Left lung (tissue), 4 donors: ENCODE measurements at regions not wholly inside any gene's neighbourhood (a gene's known extent, or its start where the extent isn't known, plus 50 kb on each side); places are given as distances from the start of the nearest gene placed in this dataset.

Experiments
- ATAC-seq: fragments of 200-7000 bp; cut with Tn5 transposase; one replicate; pipeline ENCODE4 v1.9.1; 2020; ENCODE audit warnings: moderate library complexity
- DNase-seq, 4 donors: peaks; one replicate each; pipeline ENCODE4 v3.0.0-alpha.2; 2013 to 2020
- H3K27ac ChIP-seq, 2 donors: fragments of 200-600 bp; sonication (generic) in 1 of 2; one replicate each; pipeline versions ENCODE4 v1.5.0 to v1.8.0; 2020 to 2021
- H3K27me3 ChIP-seq, 2 donors: fragments of 200-600 bp; sonication (generic) in 1 of 2; one replicate each; pipeline versions ENCODE4 v1.5.0 to v1.8.0; 2020 to 2021
- H3K36me3 ChIP-seq, 2 donors: fragments of 200-600 bp; sonication (generic) in 1 of 2; one replicate each; pipeline versions ENCODE4 v1.5.0 to v1.8.0; 2020 to 2021
- H3K4me1 ChIP-seq, 2 donors: fragments of 200-600 bp; one replicate each; pipeline ENCODE4 v1.8.0; 2021
- H3K4me3 ChIP-seq, 2 donors: fragments of 200-600 bp; sonication (generic) in 1 of 2; one replicate each; pipeline versions ENCODE4 v1.5.0 to v1.8.0; 2020 to 2021; ENCODE audit warnings: mild to moderate bottlenecking in 1 of 2
- H3K9me3 ChIP-seq, 2 donors: fragments of 200-600 bp; sonication (generic) in 1 of 2; one replicate each; pipeline versions ENCODE4 v1.5.0 to v1.8.0; 2020 to 2021
- intact Hi-C, 2 donors: fragments of 100-400 bp; cut with DNase I; formaldehyde crosslinking; loops; one replicate each; pipeline versions ENCODE4 v1.11.2 to v1.14.2; 2022
- TF ChIP-seq, protein P1 (sequence below), 2 donors: fragments of 200-600 bp; sonication (generic) in 1 of 2; IDR thresholded peaks; one replicate each; pipeline versions ENCODE4 v1.5.0 to v1.8.0; 2021; ENCODE audit warnings: antibody characterized with exemption in 2 of 2
- donor health status: DM: no; HTN: yes; CAD: no.
- donor health status: DM: no; HTN: no; CAD: no.

DNA sequence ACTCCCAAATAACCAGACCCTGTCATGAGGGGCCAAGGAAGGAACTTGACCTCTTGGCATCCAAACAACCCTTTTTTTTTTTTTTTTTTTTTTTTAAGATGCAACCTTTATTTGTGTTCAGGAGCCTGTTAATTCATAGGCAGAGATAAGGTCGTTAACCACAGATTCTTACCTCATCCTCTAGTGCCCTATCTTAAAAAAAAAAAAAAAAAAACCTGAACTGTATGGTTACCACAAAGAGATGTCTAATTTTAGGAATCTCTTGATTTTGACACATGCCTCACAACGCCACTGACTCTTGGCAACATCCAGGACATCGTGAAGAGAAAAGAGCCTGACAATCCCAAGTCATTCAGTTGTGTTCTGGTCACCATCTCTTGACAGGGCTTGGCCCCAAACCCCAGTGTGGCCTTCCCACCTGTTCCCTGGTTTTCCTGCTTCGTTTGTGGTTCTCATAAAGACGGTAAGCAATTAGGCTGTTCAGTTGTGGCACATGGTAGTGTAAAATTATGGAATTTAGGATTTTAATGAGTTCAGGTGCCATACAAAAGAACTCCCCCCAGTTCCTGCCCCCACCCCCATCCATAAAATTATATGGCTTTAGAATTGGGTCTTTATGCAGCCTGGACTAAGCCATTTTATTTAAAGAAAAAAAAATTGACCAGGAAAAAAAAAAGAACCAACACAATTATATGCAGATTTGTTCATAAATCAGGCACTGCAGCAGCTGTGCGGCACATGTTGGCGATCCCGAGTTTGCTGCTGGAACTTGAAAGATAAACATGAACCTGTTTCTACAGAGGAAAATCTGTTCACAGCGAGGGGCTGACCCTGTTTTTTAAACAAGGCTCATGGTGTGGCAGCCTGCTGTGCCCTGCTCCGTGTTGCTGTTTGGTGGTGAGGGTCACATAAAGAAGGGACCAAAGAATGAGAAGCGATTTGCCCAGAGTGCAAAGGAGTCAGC, 267.8 kb upstream of the CLINT1 start:
- no peaks in the 10 kb centered on the region for H3K36me3 ChIP-seq
- intact Hi-C loops: no loop called here
- DNase-seq (peak in 1 of 4 donors; percentile 9), ATAC-seq (no peak)
- no peak overlapping the region for H3K27ac ChIP-seq
- H3K4me3 ChIP-seq: no peak overlapping the region
- no peaks in the 10 kb centered on the region for H3K4me1 ChIP-seq
- no peaks in the 10 kb centered on the region for H3K9me3 ChIP-seq
- TF ChIP-seq, protein P1, sequence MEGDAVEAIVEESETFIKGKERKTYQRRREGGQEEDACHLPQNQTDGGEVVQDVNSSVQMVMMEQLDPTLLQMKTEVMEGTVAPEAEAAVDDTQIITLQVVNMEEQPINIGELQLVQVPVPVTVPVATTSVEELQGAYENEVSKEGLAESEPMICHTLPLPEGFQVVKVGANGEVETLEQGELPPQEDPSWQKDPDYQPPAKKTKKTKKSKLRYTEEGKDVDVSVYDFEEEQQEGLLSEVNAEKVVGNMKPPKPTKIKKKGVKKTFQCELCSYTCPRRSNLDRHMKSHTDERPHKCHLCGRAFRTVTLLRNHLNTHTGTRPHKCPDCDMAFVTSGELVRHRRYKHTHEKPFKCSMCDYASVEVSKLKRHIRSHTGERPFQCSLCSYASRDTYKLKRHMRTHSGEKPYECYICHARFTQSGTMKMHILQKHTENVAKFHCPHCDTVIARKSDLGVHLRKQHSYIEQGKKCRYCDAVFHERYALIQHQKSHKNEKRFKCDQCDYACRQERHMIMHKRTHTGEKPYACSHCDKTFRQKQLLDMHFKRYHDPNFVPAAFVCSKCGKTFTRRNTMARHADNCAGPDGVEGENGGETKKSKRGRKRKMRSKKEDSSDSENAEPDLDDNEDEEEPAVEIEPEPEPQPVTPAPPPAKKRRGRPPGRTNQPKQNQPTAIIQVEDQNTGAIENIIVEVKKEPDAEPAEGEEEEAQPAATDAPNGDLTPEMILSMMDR (IDR thresholded peaks at IDR 0.05): no peak
- no peaks in the 10 kb centered on the region for H3K27me3 ChIP-seq

DNA sequence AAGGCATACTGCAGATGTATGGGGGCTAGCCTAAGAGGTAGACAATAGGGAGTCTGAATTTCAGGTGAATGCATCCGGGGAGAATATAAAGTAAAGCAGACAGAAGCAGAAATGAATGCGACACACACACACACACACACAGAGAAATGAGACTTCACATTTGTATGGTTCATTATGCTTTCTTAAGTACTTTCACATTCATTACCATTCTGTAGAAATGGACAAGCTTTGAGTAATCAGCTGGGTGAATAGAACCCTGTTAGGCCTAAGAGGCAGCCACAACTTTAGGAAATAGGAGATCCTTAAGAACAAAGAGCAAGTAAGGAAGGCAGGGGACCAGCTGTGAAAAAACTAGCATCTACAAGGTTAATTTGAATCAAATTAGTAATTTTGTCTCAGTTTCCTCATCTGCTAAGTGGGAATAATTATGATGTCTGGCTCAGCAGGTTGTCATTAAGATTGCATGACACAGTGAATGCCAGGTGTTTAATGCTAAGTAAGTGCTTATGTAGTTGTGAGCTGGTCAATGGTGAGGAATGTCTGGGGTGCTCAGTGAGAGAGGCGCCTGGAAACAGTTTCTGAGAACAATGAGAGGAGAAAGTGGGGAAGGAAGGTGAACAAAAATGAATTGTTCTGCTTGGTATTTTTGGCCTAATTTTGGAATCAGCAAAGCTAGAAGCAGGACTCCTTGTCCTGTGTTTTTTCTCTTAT, 265.8 kb upstream of the CLINT1 start:
- Histone ChIP-seq H3K27ac (no peak overlapping the region), H3K4me1 (no peaks in the 10 kb centered on the region), H3K27me3 (peaks cover 0 to 6% of the 10 kb centered on the region in 2 donors), H3K4me3 (no peak overlapping the region), H3K9me3 (no peaks in the 10 kb centered on the region), H3K36me3 (no peaks in the 10 kb centered on the region)
- TF ChIP-seq, protein P1 (IDR thresholded peaks at IDR 0.05): no peak
- DNase-seq (no peak), ATAC-seq (no peak)
- intact Hi-C loops: no loop called here

DNA sequence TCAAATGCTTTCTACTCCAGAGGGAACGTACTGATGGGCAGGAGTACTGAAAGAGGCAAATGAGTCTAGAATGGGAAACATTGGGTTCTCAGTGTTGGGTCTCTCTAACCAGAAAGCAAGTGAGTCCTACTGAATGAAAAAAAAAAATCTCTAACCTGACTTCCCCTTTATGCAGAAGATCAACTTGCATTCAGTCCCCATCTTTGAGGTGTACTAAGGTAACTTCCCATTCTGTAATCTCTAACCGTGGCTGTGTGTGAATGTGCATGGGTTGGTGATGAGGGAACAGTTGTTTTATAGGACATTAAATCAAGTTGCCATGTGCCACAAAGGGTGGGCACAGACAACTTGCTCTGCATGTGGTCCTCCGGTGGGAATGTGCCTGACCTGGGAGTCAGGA, 264.6 kb upstream of the CLINT1 start:
- intact Hi-C loops: no loop called here
- TF ChIP-seq, protein P1 (IDR thresholded peaks at IDR 0.05): no peak
- peaks cover 0 to 6% of the 10 kb centered on the region in 2 donors for H3K27me3 ChIP-seq

DNA sequence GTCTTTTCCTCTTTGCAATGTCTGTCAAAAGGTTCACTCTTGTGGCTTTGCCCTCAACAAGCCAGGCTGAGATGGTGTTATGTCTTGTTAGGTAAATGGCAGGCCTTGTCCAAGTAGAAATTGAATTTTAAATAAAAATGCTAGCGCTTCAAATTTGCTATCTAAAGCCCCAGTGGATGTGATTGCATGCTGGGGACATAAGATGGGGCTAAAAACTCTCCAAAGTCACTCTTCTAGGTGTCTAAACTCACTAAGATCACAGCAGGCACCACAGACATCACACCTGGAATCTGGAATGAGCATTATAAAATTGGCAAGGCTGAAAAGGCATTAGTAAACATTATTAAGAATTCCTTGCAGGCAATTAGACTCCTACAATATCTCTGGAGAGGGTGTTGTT, 262.7 kb upstream of the CLINT1 start:
- no peak overlapping the region for H3K27ac ChIP-seq
- H3K4me1 ChIP-seq: no peaks in the 10 kb centered on the region
- H3K9me3 ChIP-seq: no peaks in the 10 kb centered on the region
- TF ChIP-seq, protein P1 (IDR thresholded peaks at IDR 0.05): no peak
- no peak overlapping the region for H3K4me3 ChIP-seq
- intact Hi-C loops: no loop called here
- DNase-seq (no peak), ATAC-seq (no peak)
- H3K36me3 ChIP-seq: no peaks in the 10 kb centered on the region
- peaks cover 0 to 6% of the 10 kb centered on the region in 2 donors for H3K27me3 ChIP-seq

More for the DNA sequence above, 264.6 kb upstream of the CLINT1 start:
- Histone ChIP-seq H3K4me3 (no peak overlapping the region), H3K27ac (no peak overlapping the region), H3K36me3 (no peaks in the 10 kb centered on the region), H3K9me3 (no peaks in the 10 kb centered on the region), H3K4me1 (no peaks in the 10 kb centered on the region)
- ATAC-seq: no peak
- no peak for DNase-seq

DNA sequence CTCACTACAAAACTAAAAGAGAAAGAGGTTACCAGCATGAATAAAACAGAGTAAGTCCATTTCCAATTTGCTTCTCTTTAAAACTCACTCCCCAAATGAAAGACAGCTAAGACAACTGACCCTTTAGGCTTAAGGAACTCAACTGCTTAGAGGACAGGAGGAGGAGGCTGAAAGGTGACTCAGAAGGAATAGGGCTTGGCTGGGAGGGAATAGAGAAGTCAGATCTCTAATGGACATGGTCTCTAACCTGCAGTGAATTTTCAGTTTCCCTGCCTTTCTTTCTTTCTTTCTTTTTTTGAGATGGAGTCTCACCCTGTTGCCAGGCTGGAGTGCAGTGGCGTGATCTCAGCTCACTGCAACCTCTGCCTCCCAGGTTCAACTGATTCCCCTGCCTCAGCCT, 261.8 kb upstream of the CLINT1 start:
- Histone ChIP-seq H3K4me1 (no peaks in the 10 kb centered on the region), H3K27ac (no peak overlapping the region), H3K9me3 (no peaks in the 10 kb centered on the region), H3K27me3 (peaks cover 0 to 6% of the 10 kb centered on the region in 2 donors), H3K4me3 (no peak overlapping the region), H3K36me3 (no peaks in the 10 kb centered on the region)
- TF ChIP-seq, protein P1 (IDR thresholded peaks at IDR 0.05): no peak
- ATAC-seq (no peak), DNase-seq (no peak)
- intact Hi-C loops: no loop called here
